Gastroesophageal sphincter (tissue), 3 donors: ENCODE measurements at regions not wholly inside any gene's neighbourhood (a gene's known extent, or its start where the extent isn't known, plus 50 kb on each side); places are given as distances from the start of the nearest gene placed in this dataset.

Source experiments
- CTCF ChIP-seq, 4 experiments: fragments of 200-600 bp in 2 of 4; fragments of 450-650 bp in 2 of 4; sonication (generic) in 1 of 4; IDR thresholded peaks; one replicate each; pipeline ENCODE4 v1.5.1; 2017 to 2019; ENCODE audit warnings: antibody characterized with exemption in 4 of 4, mild to moderate bottlenecking in 2 of 4, moderate library complexity in 2 of 4
- POLR2AphosphoS5 ChIP-seq: sonication (generic); formaldehyde crosslinking; IDR thresholded peaks from one replicate; pipeline ENCODE4 v1.6.1; 2017; ENCODE audit warnings: antibody characterized with exemption

- TF ChIP-seq CTCF (IDR thresholded peaks at IDR 0.05) (no peak), POLR2AphosphoS5 (no peak)
Observed at GRCh38 chrX:110563282-110563681, 204.6 kb downstream of the RTL9 start.
